ENCODE measurements at regions not wholly inside any gene's neighbourhood (a gene's known extent, or its start where the extent isn't known, plus 50 kb on each side); places are given as distances from the start of the nearest gene placed in this dataset.
"Not testable (repeated sequence)": the region's sequence is repeated elsewhere in the genome, so short reads cannot be mapped to it uniquely, and the experiment has no call there.

GRCh38 chrX:116756958-116757357 lies 294.2 kb upstream of the CT83 start:
- intact Hi-C loops (cut with DNase I; ENCODE audit: low total_unique reads), result no loop called here
- H3K4me1 ChIP-seq, result no peaks in the 10 kb centered on the region
- DNase-seq (no peak), ATAC-seq (no peak)
- TF ChIP-seq CTCF (IDR thresholded peaks at IDR 0.05 in 4 of 5, conservative IDR thresholded peaks at IDR 0.05 in 1 of 5) (no peak), POLR2A (IDR thresholded peaks at IDR 0.05) (no peak)
- H3K9me3 ChIP-seq, result no peaks in the 10 kb centered on the region
- H3K4me3 ChIP-seq, result no peak overlapping the region
- H3K27ac ChIP-seq, result no peak overlapping the region
- H3K27me3 ChIP-seq, result no peaks in the 10 kb centered on the region
- H3K36me3 ChIP-seq, result no peaks in the 10 kb centered on the region
- in situ Hi-C loops (cut with MboI; ENCODE audit: low sequenced_read_pairs in 4 of 4), result no loop called here

GRCh38 chrX:116749943-116750342 lies 287.2 kb upstream of the CT83 start:
- intact Hi-C loops (cut with DNase I; ENCODE audit: low total_unique reads) (no loop called here), in situ Hi-C loops (cut with MboI; ENCODE audit: low sequenced_read_pairs in 4 of 4) (no loop called here)
- no peaks in the 10 kb centered on the region for H3K4me1 ChIP-seq

GRCh38 chrX:116732214-116732613 lies 269.4 kb upstream of the CT83 start:
- no peak for ATAC-seq
- TF ChIP-seq POLR2A (IDR thresholded peaks at IDR 0.05) (no peak), CTCF (IDR thresholded peaks at IDR 0.05 in 4 of 5, conservative IDR thresholded peaks at IDR 0.05 in 1 of 5) (no peak)
- no peak overlapping the region for H3K4me3 ChIP-seq

More at GRCh38 chrX:116749943-116750342, 287.2 kb upstream of the CT83 start:
- ATAC-seq, result no peak
- TF ChIP-seq CTCF (IDR thresholded peaks at IDR 0.05 in 4 of 5, conservative IDR thresholded peaks at IDR 0.05 in 1 of 5) (no peak), POLR2A (IDR thresholded peaks at IDR 0.05) (no peak)
- Histone ChIP-seq H3K27me3 (no peaks in the 10 kb centered on the region), H3K27ac (no peak overlapping the region), H3K4me3 (no peak overlapping the region), H3K9me3 (no peaks in the 10 kb centered on the region), H3K36me3 (no peaks in the 10 kb centered on the region)
- DNase-seq, result no peak

DNA sequence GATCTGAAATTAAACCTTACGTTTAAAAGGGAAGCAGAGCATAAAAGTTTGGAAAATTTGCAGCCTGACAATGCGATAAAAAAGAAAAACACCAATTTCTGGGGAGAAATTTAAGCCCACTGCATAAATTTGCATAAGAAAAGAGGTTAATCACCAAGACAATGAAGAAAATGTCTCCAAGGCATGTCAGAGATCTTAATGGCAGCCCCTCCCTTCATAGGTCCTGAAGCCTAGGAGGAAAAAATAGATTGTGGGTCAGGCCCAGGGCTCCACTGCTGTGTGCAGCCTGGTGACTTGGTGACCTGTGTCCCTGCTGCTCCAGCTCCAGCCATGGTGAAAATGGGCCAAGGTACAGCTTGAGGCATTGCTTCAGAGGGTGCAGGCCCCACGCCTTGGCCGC lies 264.0 kb upstream of the CT83 start:
- TF ChIP-seq POLR2A (IDR thresholded peaks at IDR 0.05) (no peak), CTCF (IDR thresholded peaks at IDR 0.05 in 4 of 5, conservative IDR thresholded peaks at IDR 0.05 in 1 of 5) (no peak)
- Histone ChIP-seq H3K9me3 (no peaks in the 10 kb centered on the region), H3K27me3 (no peaks in the 10 kb centered on the region), H3K36me3 (no peaks in the 10 kb centered on the region), H3K27ac (no peak overlapping the region), H3K4me1 (no peaks in the 10 kb centered on the region), H3K4me3 (no peak overlapping the region)
- intact Hi-C loops (cut with DNase I; ENCODE audit: low total_unique reads), result no loop called here
- ATAC-seq (no peak), DNase-seq (no peak)
- in situ Hi-C loops (cut with MboI; ENCODE audit: low sequenced_read_pairs in 4 of 4), result no loop called here

More at GRCh38 chrX:116732214-116732613, 269.4 kb upstream of the CT83 start:
- intact Hi-C loops (cut with DNase I; ENCODE audit: low total_unique reads), result no loop called here
- no peak for DNase-seq
- Histone ChIP-seq H3K9me3 (no peaks in the 10 kb centered on the region), H3K36me3 (no peaks in the 10 kb centered on the region), H3K27me3 (no peaks in the 10 kb centered on the region), H3K27ac (no peak overlapping the region), H3K4me1 (no peaks in the 10 kb centered on the region)
- in situ Hi-C loops (cut with MboI; ENCODE audit: low sequenced_read_pairs in 4 of 4), result no loop called here

DNA sequence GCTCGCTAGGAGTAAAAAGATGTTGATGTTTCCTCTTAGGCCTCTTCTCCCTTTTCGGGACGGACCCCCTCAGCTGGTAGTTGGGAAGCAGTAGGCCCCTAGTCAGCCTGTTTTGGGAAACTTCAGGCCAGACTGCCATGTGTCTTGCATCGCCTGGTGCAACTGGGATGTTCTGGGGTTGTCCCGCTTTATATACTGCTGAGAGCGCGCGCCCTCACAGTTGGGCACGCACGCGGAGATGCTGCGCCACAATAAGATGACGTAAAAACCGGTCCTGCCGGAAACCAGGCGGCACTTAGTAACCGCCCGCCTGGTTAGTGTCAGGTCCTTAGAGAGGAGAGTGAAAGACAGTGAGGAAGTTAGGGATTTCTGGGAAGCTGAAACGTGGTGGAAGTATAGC lies 231.3 kb upstream of the CT83 start:
- Histone ChIP-seq H3K4me3 (no peak overlapping the region), H3K4me1 (no peaks in the 10 kb centered on the region), H3K36me3 (no peaks in the 10 kb centered on the region), H3K27ac (no peak overlapping the region), H3K9me3 (no peaks in the 10 kb centered on the region), H3K27me3 (no peaks in the 10 kb centered on the region)
- DNase-seq (no peak), ATAC-seq (no peak)
- in situ Hi-C loops (cut with MboI; ENCODE audit: low sequenced_read_pairs in 4 of 4) (no loop called here), intact Hi-C loops (cut with DNase I; ENCODE audit: low total_unique reads) (no loop called here)
- TF ChIP-seq CTCF (IDR thresholded peaks at IDR 0.05 in 4 of 5, conservative IDR thresholded peaks at IDR 0.05 in 1 of 5) (no peak), POLR2A (IDR thresholded peaks at IDR 0.05) (no peak)

DNA sequence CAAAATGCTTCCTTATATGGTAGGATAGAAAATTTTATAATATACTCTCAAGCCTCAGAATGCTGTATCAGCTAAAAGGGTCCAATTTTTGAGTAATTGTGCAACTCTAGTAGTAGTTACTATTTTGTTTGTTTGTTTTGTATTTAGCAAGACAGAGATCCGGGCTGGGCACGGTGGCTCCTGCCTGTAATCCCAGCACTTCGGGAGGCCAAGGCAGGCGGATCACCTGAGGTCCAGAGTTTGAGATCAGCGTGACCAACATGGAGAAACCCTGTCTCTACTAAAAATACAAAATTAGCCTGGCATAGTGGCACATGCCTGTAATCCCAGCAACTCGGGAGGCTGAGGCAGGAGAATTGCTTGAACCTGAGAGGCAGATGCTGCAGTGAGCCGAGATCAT lies 216.8 kb upstream of the CT83 start:
- ATAC-seq; H3K27me3 ChIP-seq; in situ Hi-C loops (cut with MboI; ENCODE audit: low sequenced_read_pairs in 4 of 4); intact Hi-C loops (cut with DNase I; ENCODE audit: low total_unique reads); H3K36me3 ChIP-seq; DNase-seq; H3K9me3 ChIP-seq; H3K4me3 ChIP-seq; H3K4me1 ChIP-seq; H3K27ac ChIP-seq: not testable (repeated sequence)
